ENCODE measurements at regions not wholly inside any gene's neighbourhood (a gene's known extent, or its start where the extent isn't known, plus 50 kb on each side); places are given as distances from the start of the nearest gene placed in this dataset.
A peak's percentile ranks its signal among the peaks of the same experiment; 100 is the strongest.

DNA sequence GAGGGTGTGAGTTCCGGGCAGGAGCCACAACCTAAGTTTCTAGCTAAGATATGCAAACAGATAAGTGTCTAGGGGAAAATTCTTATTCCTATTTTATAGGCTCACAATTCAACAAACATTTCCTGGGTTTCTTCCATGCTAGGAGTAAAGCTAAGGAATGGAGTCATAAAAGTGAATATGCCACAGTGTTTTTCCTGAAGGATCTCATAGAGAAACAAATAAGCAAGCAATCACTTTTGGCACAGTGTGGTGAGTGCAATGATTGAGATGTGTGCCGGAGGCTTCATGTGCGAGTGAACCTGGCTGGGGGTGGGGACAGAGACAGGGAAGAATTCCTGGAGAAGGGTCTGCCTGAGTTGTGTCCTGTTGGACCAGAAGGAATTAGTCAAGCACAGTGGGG lies 147.4 kb downstream of the TENT5C start:
- no peak for TF ChIP-seq EZH2 (IDR thresholded peaks at IDR 0.05; ENCODE audit: borderline replicate concordance, low read length)
- TF ChIP-seq, protein P1, sequence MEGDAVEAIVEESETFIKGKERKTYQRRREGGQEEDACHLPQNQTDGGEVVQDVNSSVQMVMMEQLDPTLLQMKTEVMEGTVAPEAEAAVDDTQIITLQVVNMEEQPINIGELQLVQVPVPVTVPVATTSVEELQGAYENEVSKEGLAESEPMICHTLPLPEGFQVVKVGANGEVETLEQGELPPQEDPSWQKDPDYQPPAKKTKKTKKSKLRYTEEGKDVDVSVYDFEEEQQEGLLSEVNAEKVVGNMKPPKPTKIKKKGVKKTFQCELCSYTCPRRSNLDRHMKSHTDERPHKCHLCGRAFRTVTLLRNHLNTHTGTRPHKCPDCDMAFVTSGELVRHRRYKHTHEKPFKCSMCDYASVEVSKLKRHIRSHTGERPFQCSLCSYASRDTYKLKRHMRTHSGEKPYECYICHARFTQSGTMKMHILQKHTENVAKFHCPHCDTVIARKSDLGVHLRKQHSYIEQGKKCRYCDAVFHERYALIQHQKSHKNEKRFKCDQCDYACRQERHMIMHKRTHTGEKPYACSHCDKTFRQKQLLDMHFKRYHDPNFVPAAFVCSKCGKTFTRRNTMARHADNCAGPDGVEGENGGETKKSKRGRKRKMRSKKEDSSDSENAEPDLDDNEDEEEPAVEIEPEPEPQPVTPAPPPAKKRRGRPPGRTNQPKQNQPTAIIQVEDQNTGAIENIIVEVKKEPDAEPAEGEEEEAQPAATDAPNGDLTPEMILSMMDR (IDR thresholded peaks at IDR 0.05; ENCODE audit: low read length) = no peak
- Histone ChIP-seq H3F3A (ENCODE audit: insufficient read depth, low read length) (no peaks in the 10 kb centered on the region), H3K27ac (ENCODE audit: low read depth, low read length, poor library complexity, severe bottlenecking) (no peak overlapping the region), H3K4me2 (ENCODE audit: low read length) (no peak overlapping the region), H3K9ac (ENCODE audit: low read length) (no peak overlapping the region), H2AFZ (ENCODE audit: low read length) (no peak overlapping the region), H3K27me3 (ENCODE audit: insufficient read depth, low read length) (no peaks in the 10 kb centered on the region; the same call in 1 of the 2 replicates), H3K79me2 (ENCODE audit: insufficient read depth, low read length) (no peaks in the 10 kb centered on the region), H3K9me3 (ENCODE audit: low read length) (no peaks in the 10 kb centered on the region), H3K9me2 (ENCODE audit: low read depth, low read length) (no peaks in the 10 kb centered on the region), H3K4me3 (ENCODE audit: low read depth, low read length, poor library complexity, severe bottlenecking) (no peak overlapping the region), H3K36me3 (ENCODE audit: insufficient read depth, low read length) (no peaks in the 10 kb centered on the region), H4K20me1 (ENCODE audit: insufficient read depth, low read length) (no peaks in the 10 kb centered on the region), H3K4me1 (ENCODE audit: insufficient read depth, low read length, severe bottlenecking) (peaks cover under 1% of the 10 kb centered on the region)

DNA sequence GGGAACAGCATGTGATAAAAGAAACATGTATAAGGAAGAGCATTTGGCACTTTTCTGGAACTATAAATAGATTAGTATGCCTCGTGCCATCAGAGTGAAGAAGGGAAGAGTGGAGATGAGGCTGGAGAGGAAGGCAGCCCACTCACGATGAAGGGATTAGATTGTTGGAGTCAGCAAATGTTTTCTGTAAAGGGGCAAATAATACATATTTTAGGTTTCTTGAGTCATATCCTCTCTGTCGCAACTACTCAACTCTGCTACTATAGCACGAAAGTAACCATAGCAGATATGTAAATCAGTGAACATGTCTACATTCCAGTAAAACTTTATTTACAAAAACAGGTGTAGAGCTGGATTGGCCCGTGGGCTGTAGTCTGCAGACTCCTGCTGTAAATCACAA lies 147.8 kb downstream of the TENT5C start:
- H4K20me1 ChIP-seq (ENCODE audit: insufficient read depth, low read length) = no peaks in the 10 kb centered on the region
- no peaks in the 10 kb centered on the region for H3K36me3 ChIP-seq (ENCODE audit: insufficient read depth, low read length)
- H3K79me2 ChIP-seq (ENCODE audit: insufficient read depth, low read length) = no peaks in the 10 kb centered on the region
- H3F3A ChIP-seq (ENCODE audit: insufficient read depth, low read length) = no peaks in the 10 kb centered on the region
- no peak overlapping the region for H3K27ac ChIP-seq (ENCODE audit: low read depth, low read length, poor library complexity, severe bottlenecking)
- TF ChIP-seq EZH2 (IDR thresholded peaks at IDR 0.05; ENCODE audit: borderline replicate concordance, low read length) = no peak
- TF ChIP-seq, protein P1 (IDR thresholded peaks at IDR 0.05; ENCODE audit: low read length) = no peak
- H2AFZ ChIP-seq (ENCODE audit: low read length) = no peak overlapping the region
- no peaks in the 10 kb centered on the region for H3K9me2 ChIP-seq (ENCODE audit: low read depth, low read length)
- no peak overlapping the region for H3K4me3 ChIP-seq (ENCODE audit: low read depth, low read length, poor library complexity, severe bottlenecking)
- peaks cover 5% of the 10 kb centered on the region for H3K4me1 ChIP-seq (ENCODE audit: insufficient read depth, low read length, severe bottlenecking)
- no peaks in the 10 kb centered on the region; the same call in 1 of the 2 replicates for H3K27me3 ChIP-seq (ENCODE audit: insufficient read depth, low read length)
- no peak overlapping the region for H3K9ac ChIP-seq (ENCODE audit: low read length)
- no peaks in the 10 kb centered on the region for H3K9me3 ChIP-seq (ENCODE audit: low read length)
- H3K4me2 ChIP-seq (ENCODE audit: low read length) = no peak overlapping the region

DNA sequence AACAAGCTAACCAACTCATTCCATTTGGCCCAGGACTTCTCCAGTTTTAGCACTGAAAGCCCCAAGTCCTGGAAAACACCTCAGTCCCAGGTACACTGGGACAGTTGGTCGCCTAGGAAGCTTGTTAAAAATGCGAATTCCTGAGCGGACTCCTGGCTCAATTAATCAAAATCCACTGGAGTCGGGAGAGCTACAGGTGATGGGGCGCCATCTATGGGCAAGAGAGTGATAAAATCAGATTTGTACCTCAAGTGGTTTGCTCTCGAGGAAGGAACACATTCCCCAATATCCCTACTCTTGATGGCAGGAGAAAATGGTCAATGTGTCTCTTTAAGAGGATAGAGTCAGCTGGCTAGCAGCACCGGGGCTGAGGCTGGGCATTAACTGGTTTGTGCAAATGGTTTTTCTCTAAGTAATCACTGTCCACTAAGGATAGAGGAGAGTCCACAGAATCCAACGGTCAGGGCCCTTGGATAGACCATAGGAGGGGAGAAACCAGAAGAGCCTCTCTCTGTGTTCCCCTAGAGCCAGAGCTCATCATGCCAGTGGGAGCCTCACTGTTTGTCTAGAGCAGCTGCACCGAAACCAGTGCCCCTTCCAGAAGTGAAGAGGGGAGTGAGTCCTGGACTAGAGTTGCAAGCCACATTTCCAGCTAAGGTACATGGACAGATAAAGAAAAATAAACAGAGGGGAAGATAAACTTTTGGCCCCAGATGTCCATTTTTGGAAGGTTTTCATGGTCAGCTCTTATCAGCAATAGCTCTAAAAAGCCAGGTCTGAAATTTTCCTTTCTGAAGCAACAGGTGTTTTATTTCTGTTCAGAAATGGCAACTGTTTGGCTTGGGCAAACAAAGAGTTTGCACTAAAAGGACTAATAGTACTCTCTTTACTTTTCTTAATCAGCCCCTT lies 148.5 kb downstream of the TENT5C start:
- H3K4me1 ChIP-seq (ENCODE audit: insufficient read depth, low read length, severe bottlenecking) = peaks cover 6% of the 10 kb centered on the region
- no peaks in the 10 kb centered on the region for H3F3A ChIP-seq (ENCODE audit: insufficient read depth, low read length)
- no peak overlapping the region for H3K4me2 ChIP-seq (ENCODE audit: low read length)
- no peak overlapping the region for H2AFZ ChIP-seq (ENCODE audit: low read length)
- TF ChIP-seq, protein P1 (IDR thresholded peaks at IDR 0.05; ENCODE audit: low read length) = peak; percentile 89
- TF ChIP-seq EZH2 (IDR thresholded peaks at IDR 0.05; ENCODE audit: borderline replicate concordance, low read length) = no peak
- H4K20me1 ChIP-seq (ENCODE audit: insufficient read depth, low read length) = no peaks in the 10 kb centered on the region
- H3K9me3 ChIP-seq (ENCODE audit: low read length) = no peaks in the 10 kb centered on the region
- no peak overlapping the region for H3K4me3 ChIP-seq (ENCODE audit: low read depth, low read length, poor library complexity, severe bottlenecking)
- H3K27ac ChIP-seq (ENCODE audit: low read depth, low read length, poor library complexity, severe bottlenecking) = no peak overlapping the region
- H3K9me2 ChIP-seq (ENCODE audit: low read depth, low read length) = no peaks in the 10 kb centered on the region
- H3K9ac ChIP-seq (ENCODE audit: low read length) = no peak overlapping the region
- H3K36me3 ChIP-seq (ENCODE audit: insufficient read depth, low read length) = no peaks in the 10 kb centered on the region
- H3K27me3 ChIP-seq (ENCODE audit: insufficient read depth, low read length) = no peaks in the 10 kb centered on the region; the same call in 1 of the 2 replicates
- no peaks in the 10 kb centered on the region for H3K79me2 ChIP-seq (ENCODE audit: insufficient read depth, low read length)
